SU-DHL-6 (cell line): ENCODE measurements at regions not wholly inside any gene's neighbourhood (a gene's known extent, or its start where the extent isn't known, plus 50 kb on each side); places are given as distances from the start of the nearest gene placed in this dataset.

Experiments used
- H2AFZ ChIP-seq: fragments of 200-600 bp; sonication (generic); 2 replicates; pipeline ENCODE4 v1.6.1; 2014; ENCODE audit warnings: low read depth, mild to moderate bottlenecking, moderate library complexity, mixed read lengths, antibody characterized with exemption, low read length; ENCODE audit not compliant: severe bottlenecking
- H3F3A ChIP-seq: fragments of 200-600 bp; shearing (Covaris generic); 2 replicates; pipeline ENCODE4 v1.6.0; 2016; ENCODE audit warnings: antibody characterized with exemption, mild to moderate bottlenecking; ENCODE audit not compliant: insufficient read depth
- H3K27ac ChIP-seq: fragments of 200-600 bp; sonication (generic); 2 replicates; pipeline ENCODE4 v1.5.1; 2016; ENCODE audit warnings: low read depth, mild to moderate bottlenecking, low read length, moderate library complexity, mixed read lengths
- H3K27me3 ChIP-seq: fragments of 200-600 bp; sonication (generic), shearing (Covaris generic); 2 replicates; pipeline ENCODE4 v1.6.0; 2014; ENCODE audit warnings: mild to moderate bottlenecking, low read length
- H3K36me3 ChIP-seq: fragments of 200-600 bp; sonication (generic); 2 replicates; pipeline ENCODE4 v1.6.1; 2014; ENCODE audit warnings: mild to moderate bottlenecking, low read length, mixed read lengths
- H3K4me2 ChIP-seq: fragments of 300-600, 200-600 bp; shearing (Covaris generic), sonication (generic); 2 replicates; pipeline ENCODE4 v1.6.0; 2014; ENCODE audit warnings: low read length, low read depth, mild to moderate bottlenecking; ENCODE audit not compliant: poor library complexity, severe bottlenecking
- H3K4me3 ChIP-seq: fragments of 200-600 bp; sonication (generic); 2 replicates; pipeline ENCODE4 v1.5.1; 2014; ENCODE audit warnings: antibody characterized with exemption, low read length, mild to moderate bottlenecking, mixed read lengths; ENCODE audit not compliant: insufficient read depth, poor library complexity, severe bottlenecking
- H3K79me2 ChIP-seq: fragments of 200-600 bp; sonication (generic); 2 replicates; pipeline ENCODE4 v1.6.1; 2014; ENCODE audit warnings: mild to moderate bottlenecking, low read length, moderate library complexity; ENCODE audit not compliant: insufficient read depth
- H3K9ac ChIP-seq: fragments of 200-600 bp; sonication (generic); 2 replicates; pipeline ENCODE4 v1.7.0; 2014; ENCODE audit warnings: mild to moderate bottlenecking, low read length
- H3K9me2 ChIP-seq: fragments of 200-600 bp; sonication (generic); replicated peaks from 2 replicates; pipeline ENCODE4 v1.6.1; 2014; ENCODE audit warnings: low read length; ENCODE audit not compliant: insufficient read depth
- H3K9me3 ChIP-seq: fragments of 200-600 bp; sonication (generic); 2 replicates; pipeline ENCODE4 v1.6.1; 2014; ENCODE audit warnings: low read length, mixed read lengths; ENCODE audit not compliant: insufficient read depth
- H4K20me1 ChIP-seq: fragments of 200-600 bp; sonication (generic); 2 replicates; pipeline ENCODE4 v1.6.1; 2014; ENCODE audit warnings: low read depth, mild to moderate bottlenecking, antibody characterized with exemption, low read length, moderate library complexity, mixed read lengths
- CTCF ChIP-seq: fragments of 200-600 bp; sonication (generic); IDR thresholded peaks from one replicate; pipeline ENCODE4 v1.5.1; 2017; ENCODE audit warnings: antibody characterized with exemption, mild to moderate bottlenecking, low read length, moderate library complexity; ENCODE audit not compliant: insufficient read depth, poor library complexity, severe bottlenecking
- EZH2phosphoT487 ChIP-seq: fragments of 200-600 bp; sonication (generic), shearing (Covaris generic); conservative IDR thresholded peaks from 2 replicates; pipeline ENCODE4 v1.6.1; 2018; ENCODE audit warnings: mild to moderate bottlenecking, antibody characterized with exemption, low read length, moderate library complexity, mixed read lengths

- Histone ChIP-seq H3K79me2 (no peaks in the 10 kb centered on the region), H3K4me3 (no peak overlapping the region), H3K4me2 (no peak overlapping the region), H4K20me1 (no peaks in the 10 kb centered on the region), H3K9ac (no peak overlapping the region), H3K27ac (no peak overlapping the region), H3K9me3 (no peaks in the 10 kb centered on the region), H3F3A (no peaks in the 10 kb centered on the region), H3K27me3 (no peaks in the 10 kb centered on the region), H3K9me2 (no peaks in the 10 kb centered on the region), H2AFZ (no peak overlapping the region), H3K36me3 (no peaks in the 10 kb centered on the region)
- TF ChIP-seq CTCF (no peak), EZH2phosphoT487 (no peak)
These were observed 797.9 kb downstream of the TYW1 start for GRCh38 chr7:67794544-67794943.

DNA sequence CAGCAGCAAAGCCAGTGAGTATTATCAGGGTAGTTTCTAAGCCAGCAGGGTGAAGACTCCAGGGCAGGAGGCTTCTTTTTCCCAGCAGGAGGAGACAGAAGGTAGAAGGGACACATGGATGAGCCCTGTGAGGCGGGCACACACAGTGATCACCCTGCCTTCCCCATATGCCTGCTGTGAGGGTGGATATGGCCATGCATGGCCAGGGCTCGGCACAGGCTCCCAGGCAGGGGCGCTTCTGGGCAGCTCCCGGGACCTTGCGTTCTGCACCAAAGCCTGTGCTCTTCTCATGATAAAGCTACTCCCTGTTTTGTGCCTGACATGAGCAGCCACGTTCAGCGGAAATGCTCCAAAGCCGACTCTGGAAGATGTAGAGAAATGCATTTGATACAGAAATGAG lies 807.2 kb downstream of the TYW1 start:
- no peaks in the 10 kb centered on the region for H3K79me2 ChIP-seq
- no peak overlapping the region for H2AFZ ChIP-seq
- H4K20me1 ChIP-seq: no peaks in the 10 kb centered on the region
- H3K36me3 ChIP-seq: no peaks in the 10 kb centered on the region
- H3K9me2 ChIP-seq: no peaks in the 10 kb centered on the region
- TF ChIP-seq EZH2phosphoT487: no peak
- no peak for TF ChIP-seq CTCF
- H3K4me2 ChIP-seq: no peak overlapping the region
- H3K9me3 ChIP-seq: no peaks in the 10 kb centered on the region
- H3F3A ChIP-seq: no peaks in the 10 kb centered on the region
- no peak overlapping the region for H3K9ac ChIP-seq
- no peak overlapping the region for H3K4me3 ChIP-seq
- H3K27ac ChIP-seq: no peak overlapping the region
- no peaks in the 10 kb centered on the region for H3K27me3 ChIP-seq

- Histone ChIP-seq H2AFZ (no peak overlapping the region), H3K4me2 (no peak overlapping the region)
These were observed 809.4 kb downstream of the TYW1 start for GRCh38 chr7:67805921-67806471.

More at GRCh38 chr7:67805921-67806471, 809.4 kb downstream of the TYW1 start:
- no peaks in the 10 kb centered on the region for H3K36me3 ChIP-seq
- no peak overlapping the region for H3K4me3 ChIP-seq
- no peaks in the 10 kb centered on the region for H3F3A ChIP-seq
- H3K9me2 ChIP-seq: no peaks in the 10 kb centered on the region
- TF ChIP-seq CTCF (no peak), EZH2phosphoT487 (no peak)
- H3K27me3 ChIP-seq: no peaks in the 10 kb centered on the region
- H3K27ac ChIP-seq: no peak overlapping the region
- H4K20me1 ChIP-seq: no peaks in the 10 kb centered on the region
- H3K9ac ChIP-seq: no peak overlapping the region
- H3K79me2 ChIP-seq: no peaks in the 10 kb centered on the region
- H3K9me3 ChIP-seq: no peaks in the 10 kb centered on the region
